ENCODE measurements at regions not wholly inside any gene's neighbourhood (a gene's known extent, or its start where the extent isn't known, plus 50 kb on each side); places are given as distances from the start of the nearest gene placed in this dataset.
"Not testable (repeated sequence)": the region's sequence is repeated elsewhere in the genome, so short reads cannot be mapped to it uniquely, and the experiment has no call there.

DNA sequence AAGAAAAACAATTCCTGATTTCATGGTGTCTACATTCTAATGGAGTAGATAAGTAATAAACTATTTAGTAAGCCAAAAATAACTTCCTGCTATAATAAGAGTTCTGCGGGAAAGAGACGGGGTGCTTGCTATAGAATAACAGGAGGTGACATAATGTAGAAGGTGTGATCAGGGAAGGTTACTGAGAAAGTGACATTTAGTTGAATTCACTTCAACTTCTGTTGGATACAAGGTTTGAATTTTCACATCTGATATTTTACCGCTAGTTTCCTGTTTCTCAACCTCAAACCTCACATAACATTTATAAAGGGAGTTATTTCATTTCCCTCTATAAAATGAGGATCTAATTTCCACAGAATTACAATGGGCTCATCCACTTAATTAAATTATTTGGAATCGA is 102.3 kb upstream of the GBE1 start:
- DNase-seq: no peak

DNA sequence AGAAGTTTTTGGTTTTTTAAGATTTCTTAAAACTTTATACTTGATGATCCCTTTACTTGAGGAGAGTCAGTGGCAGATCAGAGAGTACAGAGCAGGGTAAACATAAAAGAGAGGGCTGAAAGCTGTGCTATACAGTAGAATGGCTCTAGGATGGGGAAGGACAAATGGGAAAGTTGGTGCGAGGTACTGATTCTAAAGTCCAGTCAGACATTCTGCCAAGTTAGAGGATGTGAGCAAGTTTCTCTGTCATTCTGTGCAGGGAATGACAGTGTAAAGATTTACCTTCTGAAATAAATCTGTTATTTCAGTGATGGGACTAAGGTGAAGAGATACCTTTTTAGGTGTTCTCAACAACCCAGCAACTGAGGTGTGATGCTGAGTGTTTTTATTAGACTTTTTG is 100.1 kb upstream of the GBE1 start:
- DNase-seq: no peak

GRCh38 chr3:81859524-81859923 is 98.1 kb upstream of the GBE1 start:
- no peak for DNase-seq

DNA sequence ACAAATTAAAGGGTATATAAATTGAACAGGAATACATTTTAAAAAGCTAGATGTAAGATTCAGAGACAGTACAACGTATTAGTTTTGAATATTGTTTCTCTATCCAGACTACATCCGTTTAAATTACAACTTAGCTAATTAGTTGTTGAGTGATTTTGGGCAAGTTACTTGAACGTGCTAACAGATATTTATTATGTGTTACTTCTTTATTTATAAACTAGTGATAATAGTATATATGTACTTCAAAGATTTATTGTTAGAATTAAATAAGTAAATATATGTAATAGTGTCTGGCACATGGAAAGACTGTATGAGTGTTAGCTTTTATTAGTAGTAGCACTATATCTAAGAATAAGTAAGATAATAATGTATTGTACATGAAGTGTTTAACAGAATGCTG is 92.0 kb upstream of the GBE1 start:
- DNase-seq: peak in 1 of 2 donors; percentile 7

DNA sequence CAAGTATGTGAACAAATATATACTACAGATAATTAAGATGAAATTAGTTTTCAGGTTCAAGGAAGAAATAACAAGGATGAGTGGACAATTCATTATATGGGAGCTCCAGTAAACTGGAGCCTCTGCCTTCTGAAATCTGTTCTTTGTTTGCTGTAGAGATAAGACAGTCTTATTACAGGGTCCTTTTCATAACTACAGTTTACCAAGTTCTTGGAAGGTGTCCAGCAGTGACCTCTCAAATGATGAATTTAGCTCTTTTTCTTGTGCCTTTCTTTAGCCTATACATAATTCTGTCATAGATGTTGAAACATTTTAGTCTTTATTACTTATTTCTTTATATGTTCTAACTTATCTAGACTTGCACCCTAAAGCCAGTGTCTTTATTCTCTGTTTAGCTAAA is 89.7 kb upstream of the GBE1 start:
- no peak for DNase-seq

GRCh38 chr3:81846988-81847387 is 85.5 kb upstream of the GBE1 start:
- DNase-seq: no peak

DNA sequence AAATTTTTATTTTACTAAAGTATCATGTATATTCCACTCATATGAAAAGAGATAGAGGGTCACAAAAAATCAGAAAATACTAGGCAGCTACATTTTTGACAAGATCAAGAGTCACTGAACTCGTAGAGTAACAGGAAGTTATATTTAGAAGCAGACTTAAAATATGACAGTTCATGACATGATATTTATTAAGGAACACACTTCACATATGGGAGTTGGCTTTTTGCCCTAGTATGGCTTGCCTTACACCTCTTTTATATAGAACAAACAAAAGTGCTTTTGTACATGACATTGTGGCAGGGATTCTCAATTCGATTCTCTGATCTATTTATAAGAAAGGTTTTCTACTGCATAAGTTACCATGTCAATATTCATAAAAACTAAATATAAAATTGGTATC is 80.1 kb upstream of the GBE1 start:
- no peak for DNase-seq

DNA sequence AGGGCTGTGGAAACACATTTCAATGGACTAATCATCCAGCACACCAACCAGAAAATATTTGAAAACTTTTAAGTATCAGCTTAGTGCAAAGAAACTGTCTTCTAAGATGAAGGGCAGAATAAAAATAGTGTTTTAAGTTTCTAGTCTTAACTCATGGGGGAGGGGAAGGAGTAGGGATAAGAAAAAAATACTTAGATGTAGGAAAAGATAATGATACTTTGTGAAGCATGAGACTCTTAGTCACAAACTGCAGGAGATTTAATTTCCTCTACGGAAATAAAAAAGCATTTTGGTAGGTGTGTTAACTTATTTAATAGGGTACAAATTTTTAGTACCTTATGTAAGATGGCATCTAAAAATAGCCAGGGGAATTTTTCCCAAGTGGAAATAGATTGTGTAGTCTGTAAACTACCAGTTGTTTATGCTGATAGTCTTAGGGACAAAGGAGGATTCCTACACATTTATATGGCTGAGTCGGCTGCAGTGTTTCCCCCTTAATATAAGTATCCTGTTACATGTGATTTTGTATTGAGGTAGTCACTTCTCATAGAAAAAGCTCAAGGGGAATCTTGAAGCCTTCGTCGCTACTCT is 78.2 kb upstream of the GBE1 start:
- no peak for DNase-seq

DNA sequence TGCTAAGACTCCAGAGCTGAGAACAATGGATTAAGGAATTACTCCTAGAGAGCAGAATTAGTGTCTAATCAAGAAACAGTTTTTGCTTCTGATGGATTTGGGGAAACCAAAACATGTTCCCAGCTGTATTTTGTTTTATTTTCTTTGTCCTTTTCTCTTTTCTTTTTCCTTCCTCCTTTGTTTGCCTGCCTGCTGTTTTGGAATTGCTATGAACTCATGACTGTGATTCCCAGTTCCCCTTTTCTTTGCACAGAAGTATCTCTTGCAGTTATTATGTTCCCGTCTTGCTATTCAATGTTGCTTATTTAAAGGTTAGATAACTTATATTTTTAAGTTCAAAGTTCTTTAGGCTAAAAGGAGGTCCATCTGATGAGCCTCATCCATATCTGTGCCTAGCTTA is 77.0 kb upstream of the GBE1 start:
- DNase-seq: no peak

DNA sequence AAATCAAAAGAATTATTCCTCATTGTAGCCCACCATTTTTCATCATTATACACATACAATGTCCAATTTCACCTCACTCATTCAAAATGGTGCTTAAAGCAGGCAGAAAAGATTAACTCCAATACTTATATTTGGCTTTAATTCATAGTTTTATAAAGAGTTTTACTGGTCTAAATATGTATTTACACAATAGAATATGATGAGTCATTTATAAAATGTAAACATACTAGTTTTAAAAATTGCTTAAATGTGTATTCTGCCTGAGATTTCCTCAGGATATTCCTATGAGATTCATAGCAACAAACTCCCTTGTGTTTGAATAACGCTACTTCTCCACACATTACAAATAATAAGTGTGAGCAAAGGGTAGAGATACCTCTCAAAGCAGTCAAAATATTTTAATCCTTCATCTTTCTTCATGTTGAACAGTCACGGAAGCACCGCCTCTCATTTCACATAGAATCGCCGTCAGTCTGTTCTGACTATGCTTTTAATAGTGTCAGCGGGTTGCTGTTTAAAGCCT is 75.7 kb upstream of the GBE1 start:
- no peak for DNase-seq

DNA sequence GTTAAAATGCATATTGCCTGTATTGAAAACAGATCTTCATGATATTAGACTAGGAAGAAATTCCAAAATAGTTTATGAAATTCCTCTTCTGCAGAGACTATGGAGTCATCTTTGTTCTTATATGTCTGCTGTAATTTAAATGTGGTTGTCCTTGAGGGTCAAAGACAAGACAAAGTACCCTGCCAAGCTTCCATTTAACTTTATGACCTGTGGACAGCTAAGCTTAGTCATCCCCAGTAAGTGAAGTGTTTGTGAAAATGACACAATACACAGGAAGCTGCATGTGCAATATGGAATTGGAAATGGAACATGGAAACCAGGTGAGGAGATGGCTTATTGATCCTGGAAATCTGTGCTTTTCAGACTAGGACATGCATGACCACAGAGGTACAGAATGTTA is 68.5 kb upstream of the GBE1 start:
- no peak for DNase-seq

DNA sequence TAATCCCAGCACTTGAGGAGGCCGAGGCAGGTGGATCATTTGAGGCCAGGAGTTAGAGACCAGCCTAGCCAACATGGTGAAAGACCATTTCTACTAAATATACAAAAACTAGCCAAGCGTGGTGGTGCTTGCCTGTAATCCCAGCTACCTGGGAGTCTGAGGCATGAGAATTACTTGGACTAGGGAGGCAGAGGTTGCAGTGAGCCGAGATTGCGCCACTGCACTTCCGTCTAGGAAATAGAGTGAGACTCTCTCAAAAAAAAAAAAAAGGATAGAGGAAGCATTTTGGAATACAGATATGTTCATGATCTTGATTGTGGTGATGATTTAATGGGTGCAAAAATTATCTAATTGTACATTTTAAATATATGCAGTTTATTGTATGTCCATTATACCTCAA is 67.8 kb upstream of the GBE1 start:
- not testable (repeated sequence) for DNase-seq

GRCh38 chr3:81823882-81824395 is 62.5 kb upstream of the GBE1 start:
- no peak for DNase-seq

- no peak for DNase-seq
Measured at GRCh38 chr3:81823086-81823485, 61.6 kb upstream of the GBE1 start.

DNA sequence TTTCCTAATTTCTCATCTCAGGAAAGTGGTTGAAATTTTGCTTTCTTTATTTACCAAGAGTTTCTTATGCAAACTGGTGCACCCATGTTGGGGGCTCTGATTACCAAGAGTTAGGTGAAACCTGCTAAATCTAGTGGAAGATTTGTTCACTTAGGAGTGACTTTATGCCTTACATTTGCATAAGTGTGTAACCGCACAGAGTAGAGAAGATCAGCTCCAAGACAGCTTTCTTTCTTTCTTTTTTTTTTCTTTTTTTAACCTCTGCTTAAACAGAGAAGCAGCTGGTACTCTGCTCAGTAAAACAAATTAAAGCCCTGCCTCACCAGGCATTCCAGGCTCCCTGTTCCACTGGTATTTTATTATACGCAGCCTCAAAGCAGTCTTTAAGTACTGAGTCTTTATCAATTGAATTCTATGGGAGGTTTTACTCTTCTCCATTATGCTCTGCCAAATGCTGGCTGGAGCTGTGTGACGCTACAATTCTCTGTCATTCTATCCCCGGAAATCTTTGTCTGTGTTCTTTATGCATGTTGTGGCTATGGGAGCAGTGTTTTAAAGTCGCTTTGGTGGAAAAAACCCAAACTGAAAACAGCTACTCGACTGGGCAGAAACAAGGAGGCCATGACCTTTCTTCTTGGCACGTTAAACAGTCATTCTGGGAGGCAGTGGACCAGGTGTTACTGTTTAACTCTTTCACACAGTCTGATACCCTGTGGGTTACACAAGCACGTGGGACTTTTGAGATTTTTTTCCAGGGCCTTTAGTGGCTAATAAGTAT is 55.2 kb upstream of the GBE1 start:
- no peak for DNase-seq

- not testable (repeated sequence) for DNase-seq
Measured at GRCh38 chr3:81812098-81812497, 50.7 kb upstream of the GBE1 start.

All from right lung (tissue), 2 donors.